K562 (cell line): ENCODE measurements at regions not wholly inside any gene's neighbourhood (a gene's known extent, or its start where the extent isn't known, plus 50 kb on each side); places are given as distances from the start of the nearest gene placed in this dataset.

Source experiments
- BDP1 ChIP-seq: IDR thresholded peaks from 3 replicates; pipeline ENCODE4 v1.6.1; 2011; ENCODE audit not compliant: insufficient read length, insufficient read depth
- RCOR1 ChIP-seq, 2 experiments: IDR thresholded peaks; 2 replicates each; pipeline ENCODE4 v1.6.1; 2012; ENCODE audit warnings: low read depth in 2 of 2, low read length in 2 of 2, borderline replicate concordance in 1 of 2, improper control_type of control experiment in 1 of 2

DNA sequence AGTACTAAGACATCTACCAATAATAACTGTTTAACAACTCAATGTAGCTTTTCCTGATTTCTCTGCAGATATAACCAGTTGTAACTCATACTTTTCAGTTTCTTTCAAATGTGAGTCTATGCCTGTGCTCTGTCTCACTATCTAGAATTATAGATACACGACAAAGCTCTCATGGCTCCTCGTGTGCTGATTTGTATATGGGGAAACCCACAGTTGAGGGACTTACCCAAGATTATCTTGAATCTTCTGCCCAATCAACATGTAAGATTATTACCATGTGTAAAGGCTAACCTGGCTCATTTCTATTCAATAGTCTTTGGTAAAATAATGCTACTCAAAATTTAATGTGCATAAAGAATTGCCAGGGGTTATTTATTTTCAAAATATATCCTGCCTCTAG, 554.4 kb downstream of the FBXO15 start:
- no peak for TF ChIP-seq RCOR1 (IDR thresholded peaks at IDR 0.05; ENCODE audit: borderline replicate concordance in 1 of 2, low read depth in 2 of 2, low read length in 2 of 2)
- TF ChIP-seq BDP1 = no peak
